K562 (cell line): ENCODE measurements at regions not wholly inside any gene's neighbourhood (a gene's known extent, or its start where the extent isn't known, plus 50 kb on each side); places are given as distances from the start of the nearest gene placed in this dataset.

Experiments
- ARHGAP35 ChIP-seq: fragments of 450-650 bp; IDR thresholded peaks from 2 replicates; pipeline ENCODE4 v1.6.1; 2018; ENCODE audit not compliant: partially characterized antibody
- CAMTA2 ChIP-seq: fragments of 250-450 bp; sonication (Bioruptor Pico); conservative IDR thresholded peaks from 2 replicates; pipeline ENCODE4 v1.5.1; 2022
- CHD4 ChIP-seq: fragments of 200-600 bp; sonication (generic); IDR thresholded peaks from 3 replicates; pipeline ENCODE4 v1.6.1; 2012; ENCODE audit warnings: low read depth, mild to moderate bottlenecking, mixed read lengths, low read length, inconsistent platforms; ENCODE audit not compliant: insufficient read depth, insufficient replicate concordance, poor library complexity, severe bottlenecking
- ETV6 ChIP-seq, 3 experiments: fragments of 150-350 bp in 1 of 3; sonication (generic) in 1 of 3; formaldehyde crosslinking in 1 of 3; IDR thresholded peaks; 2 replicates each; pipeline versions ENCODE4 v1.6.1 to v1.8.0; 2014 to 2022; ENCODE audit warnings: borderline replicate concordance in 2 of 3, low read depth in 2 of 3, antibody characterized with exemption in 1 of 3, low read length in 1 of 3, mild to moderate bottlenecking in 1 of 3, missing genetic modification reagents in 1 of 3
- FOXA3 ChIP-seq, 2 experiments: fragments of 450-650 bp in 1 of 2; sonication (generic) in 1 of 2; formaldehyde crosslinking; IDR thresholded peaks in 1 of 2; conservative IDR thresholded peaks in 1 of 2; 2 replicates each; pipeline versions ENCODE4 v1.4.0 to v1.8.0; 2020 to 2022; ENCODE audit warnings: mild to moderate bottlenecking in 2 of 2, missing genetic modification reagents in 1 of 2
- JUNB ChIP-seq: fragments of 450-650 bp; formaldehyde crosslinking; conservative IDR thresholded peaks from 2 replicates; pipeline ENCODE4 v1.4.0; 2020; ENCODE audit warnings: mild to moderate bottlenecking
- KHSRP ChIP-seq: fragments of 450-650 bp; IDR thresholded peaks from 2 replicates; pipeline ENCODE4 v1.6.1; 2017
- MCM2 ChIP-seq: fragments of 450-650 bp; IDR thresholded peaks from 2 replicates; pipeline ENCODE4 v1.6.1; 2017; ENCODE audit warnings: low read depth, mild to moderate bottlenecking
- MCM5 ChIP-seq: fragments of 450-650 bp; IDR thresholded peaks from 2 replicates; pipeline ENCODE4 v1.6.1; 2016; ENCODE audit warnings: low read depth
- MECOM ChIP-seq: fragments of 250-450 bp; sonication (Bioruptor Pico); IDR thresholded peaks from 2 replicates; pipeline ENCODE4 v1.8.0; 2022; ENCODE audit warnings: inconsistent platforms
- NFRKB ChIP-seq: fragments of 450-650 bp; IDR thresholded peaks from 2 replicates; pipeline ENCODE4 v1.6.1; 2016; ENCODE audit warnings: low read depth
- NR2C2 ChIP-seq, 2 experiments: fragments of 200-800 bp in 1 of 2; sonication (Bioruptor generic) in 1 of 2; sonication (generic) in 1 of 2; formaldehyde crosslinking in 1 of 2; IDR thresholded peaks; 2 replicates each; pipeline versions ENCODE4 v1.6.1 to v1.8.0; 2016 to 2022; ENCODE audit warnings: mild to moderate bottlenecking in 1 of 2, missing compliant biosample characterization in 1 of 2, missing genetic modification characterization in 1 of 2, missing genetic modification reagents in 1 of 2
- NR2F6 ChIP-seq: fragments of 450-650 bp; formaldehyde crosslinking; IDR thresholded peaks from 2 replicates; pipeline ENCODE4 v1.4.0; 2020; ENCODE audit warnings: mild to moderate bottlenecking
- PHB2 ChIP-seq: fragments of 450-650 bp; IDR thresholded peaks from 2 replicates; pipeline ENCODE4 v1.6.1; 2017; ENCODE audit warnings: low read depth
- RBM39 ChIP-seq: fragments of 200-400 bp; formaldehyde crosslinking; optimal IDR thresholded peaks from 2 replicates; pipeline ENCODE3; 2018; ENCODE audit warnings: low read depth, low read length
- RCOR1 ChIP-seq, 2 experiments: IDR thresholded peaks; 2 replicates each; pipeline ENCODE4 v1.6.1; 2012; ENCODE audit warnings: low read depth in 2 of 2, low read length in 2 of 2, borderline replicate concordance in 1 of 2, improper control_type of control experiment in 1 of 2
- ZNF197 ChIP-seq: fragments of 200-800 bp; sonication (Bioruptor generic); IDR thresholded peaks from 2 replicates; pipeline ENCODE4 v1.6.1; 2016; ENCODE audit warnings: low read depth, missing genetic modification characterization, missing compliant biosample characterization
- ZNF316 ChIP-seq: fragments of 450-650 bp; IDR thresholded peaks from 2 replicates; pipeline ENCODE4 v1.6.1; 2016
- ZNF780A ChIP-seq: fragments of 250-450 bp; sonication (Bioruptor Pico); IDR thresholded peaks from 2 replicates; pipeline ENCODE4 v1.5.0; 2021; ENCODE audit warnings: mild to moderate bottlenecking
- ZSCAN32 ChIP-seq: fragments of 450-650 bp; formaldehyde crosslinking; IDR thresholded peaks from 2 replicates; pipeline ENCODE4 v1.4.0; 2020; ENCODE audit warnings: mild to moderate bottlenecking, moderate library complexity
- TF ChIP-seq, protein P1 (sequence below): fragments of 450-650 bp; formaldehyde crosslinking; IDR thresholded peaks from 2 replicates; pipeline ENCODE4 v1.4.0; 2020; ENCODE audit warnings: mild to moderate bottlenecking, moderate library complexity
- TF ChIP-seq, protein P2 (sequence below), 2 experiments: fragments of 450-650 bp; IDR thresholded peaks; 2 replicates each; pipeline ENCODE4 v1.6.1; 2016
- TF ChIP-seq, protein P3 (sequence below): fragments of 250-450 bp; sonication (Bioruptor Pico); IDR thresholded peaks from 2 replicates; pipeline ENCODE4 v1.5.0; 2021; ENCODE audit warnings: mild to moderate bottlenecking, moderate library complexity

DNA sequence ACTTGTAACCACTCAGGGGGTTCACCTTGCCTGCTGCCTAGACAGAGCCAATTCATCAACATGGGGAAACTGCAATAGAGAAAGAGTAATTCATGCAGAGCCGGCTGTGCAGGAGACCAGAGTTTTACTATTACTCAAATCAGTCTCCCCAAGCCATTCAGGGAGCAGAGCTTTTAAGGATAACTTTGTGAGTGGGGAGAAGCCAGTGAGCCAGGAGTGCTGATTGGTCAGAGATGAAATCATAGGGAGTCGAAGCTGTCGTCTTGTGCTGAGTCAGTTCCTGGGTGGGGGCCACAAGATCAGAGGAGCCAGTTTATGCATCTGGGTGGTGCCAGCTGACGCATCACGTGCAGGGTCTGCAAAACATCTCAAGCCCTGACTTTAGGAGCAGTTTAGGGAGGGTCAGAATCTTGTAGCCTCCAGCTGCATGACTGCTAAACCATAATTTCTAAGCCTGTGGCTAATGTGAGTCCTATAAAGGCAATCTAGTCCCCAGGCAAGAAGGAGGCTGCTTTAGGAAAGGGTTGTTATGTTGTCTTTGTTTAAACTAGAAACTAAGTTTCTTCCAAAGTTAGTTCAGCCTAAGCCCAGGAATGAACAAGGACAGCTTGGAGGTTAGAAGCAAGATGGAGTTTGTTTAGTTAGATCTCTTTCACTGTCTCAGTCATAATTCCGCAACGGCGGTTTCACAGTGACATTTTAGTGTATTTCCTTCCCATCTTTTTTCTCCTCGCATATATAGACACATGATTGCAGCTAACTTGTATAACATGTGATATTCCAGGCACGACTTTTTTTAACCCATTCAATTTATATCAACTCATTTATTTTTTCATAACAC lies 68.9 kb upstream of the NCOR2 start (continued):
- TF ChIP-seq, protein P1, sequence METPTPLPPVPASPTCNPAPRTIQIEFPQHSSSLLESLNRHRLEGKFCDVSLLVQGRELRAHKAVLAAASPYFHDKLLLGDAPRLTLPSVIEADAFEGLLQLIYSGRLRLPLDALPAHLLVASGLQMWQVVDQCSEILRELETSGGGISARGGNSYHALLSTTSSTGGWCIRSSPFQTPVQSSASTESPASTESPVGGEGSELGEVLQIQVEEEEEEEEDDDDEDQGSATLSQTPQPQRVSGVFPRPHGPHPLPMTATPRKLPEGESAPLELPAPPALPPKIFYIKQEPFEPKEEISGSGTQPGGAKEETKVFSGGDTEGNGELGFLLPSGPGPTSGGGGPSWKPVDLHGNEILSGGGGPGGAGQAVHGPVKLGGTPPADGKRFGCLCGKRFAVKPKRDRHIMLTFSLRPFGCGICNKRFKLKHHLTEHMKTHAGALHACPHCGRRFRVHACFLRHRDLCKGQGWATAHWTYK (CRISPR knock-in tag) = no peak
- no peak for TF ChIP-seq ZNF197
- TF ChIP-seq ZNF780A = no peak
- TF ChIP-seq FOXA3 (CRISPR knock-in tag; conservative IDR thresholded peaks at IDR 0.05 in 1 of 2, IDR thresholded peaks at IDR 0.05 in 1 of 2) = no peak
- TF ChIP-seq ZNF316 = peak; percentile 98
- TF ChIP-seq, protein P2, sequence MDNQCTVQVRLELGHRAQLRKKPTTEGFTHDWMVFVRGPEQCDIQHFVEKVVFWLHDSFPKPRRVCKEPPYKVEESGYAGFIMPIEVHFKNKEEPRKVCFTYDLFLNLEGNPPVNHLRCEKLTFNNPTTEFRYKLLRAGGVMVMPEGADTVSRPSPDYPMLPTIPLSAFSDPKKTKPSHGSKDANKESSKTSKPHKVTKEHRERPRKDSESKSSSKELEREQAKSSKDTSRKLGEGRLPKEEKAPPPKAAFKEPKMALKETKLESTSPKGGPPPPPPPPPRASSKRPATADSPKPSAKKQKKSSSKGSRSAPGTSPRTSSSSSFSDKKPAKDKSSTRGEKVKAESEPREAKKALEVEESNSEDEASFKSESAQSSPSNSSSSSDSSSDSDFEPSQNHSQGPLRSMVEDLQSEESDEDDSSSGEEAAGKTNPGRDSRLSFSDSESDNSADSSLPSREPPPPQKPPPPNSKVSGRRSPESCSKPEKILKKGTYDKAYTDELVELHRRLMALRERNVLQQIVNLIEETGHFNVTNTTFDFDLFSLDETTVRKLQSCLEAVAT (IDR thresholded peaks at IDR 0.05) = no peak
- TF ChIP-seq RBM39 = no peak
- peak in 1 of 2 experiments; percentile 44; a peak in 1 of 4 replicates for TF ChIP-seq RCOR1 (IDR thresholded peaks at IDR 0.05; ENCODE audit: borderline replicate concordance in 1 of 2, low read depth in 2 of 2, low read length in 2 of 2)
- TF ChIP-seq NR2C2 (CRISPR knock-in tag; IDR thresholded peaks at IDR 0.05) = no peak
- no peak for TF ChIP-seq NR2C2 (tag; IDR thresholded peaks at IDR 0.05)
- no peak for TF ChIP-seq ETV6 (IDR thresholded peaks at IDR 0.05; ENCODE audit: borderline replicate concordance in 1 of 2, low read depth in 2 of 2, low read length in 1 of 2)
- no peak for TF ChIP-seq ETV6 (CRISPR knock-in tag; IDR thresholded peaks at IDR 0.05; ENCODE audit: borderline replicate concordance)
- TF ChIP-seq JUNB (CRISPR knock-in tag) = no peak
- no peak for TF ChIP-seq MCM2
- TF ChIP-seq, protein P3, sequence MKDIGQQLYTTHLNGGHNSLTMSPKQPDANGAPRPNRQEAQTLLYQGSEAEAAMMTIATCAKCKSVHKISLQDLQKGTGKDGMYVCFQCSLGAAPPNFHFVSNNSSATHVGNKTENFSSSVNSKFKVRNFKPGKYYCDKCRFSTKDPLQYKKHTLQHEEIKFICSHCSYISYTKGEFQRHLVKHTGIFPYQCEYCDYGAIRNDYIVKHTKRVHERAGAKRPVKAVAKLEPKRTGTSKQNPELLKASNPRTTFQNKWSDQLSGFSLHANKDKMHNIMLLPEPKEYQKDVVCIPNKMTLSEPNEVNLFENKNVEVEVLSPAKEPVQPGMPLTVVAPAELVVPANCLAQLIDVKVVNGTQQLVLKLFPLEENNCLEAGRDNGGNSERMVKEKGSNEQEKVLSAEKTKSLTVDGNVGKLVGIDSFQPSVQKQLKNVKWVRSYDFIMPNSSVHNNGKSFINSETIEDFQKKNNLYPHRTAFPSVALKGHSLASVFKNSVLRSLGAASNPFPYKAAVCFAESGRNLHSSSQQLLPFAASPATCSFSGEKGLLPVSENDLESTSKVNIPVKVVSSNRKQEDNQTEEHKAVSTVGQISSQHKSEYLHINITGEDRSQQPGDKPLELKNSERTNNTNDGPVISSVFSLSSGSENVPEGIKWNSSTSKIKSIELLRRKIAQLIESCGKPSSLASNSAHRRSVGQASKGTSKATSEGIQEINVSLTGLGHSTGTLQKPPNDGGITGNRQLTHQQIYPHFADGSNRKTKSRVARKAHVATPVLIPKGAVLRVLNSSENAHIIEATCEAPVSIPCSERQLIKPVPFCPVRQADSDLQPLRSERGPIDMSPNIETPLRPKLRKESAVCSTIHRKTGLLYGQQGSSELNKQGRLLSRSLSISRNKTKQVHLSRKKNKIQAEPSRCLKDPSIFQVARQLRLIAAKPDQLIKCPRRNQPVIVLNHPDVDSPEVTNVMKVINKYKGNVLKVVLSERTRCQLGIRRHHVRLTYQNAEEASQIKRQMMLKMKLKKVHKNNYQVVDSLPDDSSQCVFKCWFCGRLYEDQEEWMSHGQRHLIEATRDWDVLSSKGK (CRISPR knock-in tag) = no peak
- no peak for TF ChIP-seq KHSRP
- TF ChIP-seq MCM5 = no peak
- no peak for TF ChIP-seq ZSCAN32 (CRISPR knock-in tag)
- TF ChIP-seq ARHGAP35 = no peak
- no peak for TF ChIP-seq CHD4
- 0 out of 2 replicates have a peak, but pooled peaks have one; percentile 23 for TF ChIP-seq NFRKB
- TF ChIP-seq PHB2 = no peak
- TF ChIP-seq CAMTA2 = no peak
- TF ChIP-seq NR2F6 = no peak
- no peak for TF ChIP-seq MECOM
